ENCODE measurements at regions not wholly inside any gene's neighbourhood (a gene's known extent, or its start where the extent isn't known, plus 50 kb on each side); places are given as distances from the start of the nearest gene placed in this dataset.

DNA sequence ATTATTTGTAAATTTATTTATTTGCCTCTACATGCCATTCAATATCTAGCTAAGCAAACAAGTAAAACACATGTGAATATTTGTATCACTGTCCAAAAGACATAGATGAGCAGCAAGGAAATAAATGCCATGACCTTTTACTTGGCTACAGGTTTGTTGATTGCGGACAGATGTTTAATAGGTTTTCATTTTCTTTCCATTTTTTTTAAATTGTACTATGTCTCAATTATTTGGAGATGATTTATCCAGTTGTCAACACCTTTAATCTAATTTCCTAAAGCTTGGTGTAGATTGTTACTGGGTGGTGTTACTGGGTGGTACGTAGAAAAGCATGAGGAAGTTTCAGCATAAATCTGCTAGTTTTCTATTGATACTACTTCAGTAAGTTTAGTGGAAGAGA lies 560.6 kb upstream of the SPRY2 start (continued):
- TF ChIP-seq, protein P1, sequence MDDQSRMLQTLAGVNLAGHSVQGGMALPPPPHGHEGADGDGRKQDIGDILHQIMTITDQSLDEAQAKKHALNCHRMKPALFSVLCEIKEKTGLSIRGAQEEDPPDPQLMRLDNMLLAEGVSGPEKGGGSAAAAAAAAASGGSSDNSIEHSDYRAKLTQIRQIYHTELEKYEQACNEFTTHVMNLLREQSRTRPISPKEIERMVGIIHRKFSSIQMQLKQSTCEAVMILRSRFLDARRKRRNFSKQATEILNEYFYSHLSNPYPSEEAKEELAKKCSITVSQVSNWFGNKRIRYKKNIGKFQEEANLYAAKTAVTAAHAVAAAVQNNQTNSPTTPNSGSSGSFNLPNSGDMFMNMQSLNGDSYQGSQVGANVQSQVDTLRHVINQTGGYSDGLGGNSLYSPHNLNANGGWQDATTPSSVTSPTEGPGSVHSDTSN (IDR thresholded peaks at IDR 0.05; ENCODE audit: insufficient replicate concordance, low read depth, low read length) = no peak
- no peak for TF ChIP-seq POU2F2 (IDR thresholded peaks at IDR 0.05; ENCODE audit: borderline replicate concordance, low read depth, low read length)
- no peak for TF ChIP-seq IKZF2 (IDR thresholded peaks at IDR 0.05)
- TF ChIP-seq BHLHE40 (IDR thresholded peaks at IDR 0.05; ENCODE audit: borderline replicate concordance in 1 of 2, low read depth in 2 of 2, low read length in 1 of 2) = no peak
- TF ChIP-seq RUNX3 (IDR thresholded peaks at IDR 0.05; ENCODE audit: low read length) = no peak
- TF ChIP-seq CHD4 (IDR thresholded peaks at IDR 0.05) = no peak

- Histone ChIP-seq H4K20me1 (ENCODE audit: control insufficient read depth, insufficient read depth) (no peaks in the 10 kb centered on the region), H3K4me3 (no peak overlapping the region), H3K4me2 (ENCODE audit: control insufficient read depth, insufficient read depth) (no peak overlapping the region), H2AFZ (ENCODE audit: control insufficient read depth, low read depth, low read length) (no peak overlapping the region), H3K36me3 (ENCODE audit: control insufficient read depth in 2 of 2, insufficient read depth in 2 of 2, low read length in 1 of 2) (no peaks in the 10 kb centered on the region), H3K4me1 (ENCODE audit: control insufficient read depth, insufficient read depth, low read length) (no peaks in the 10 kb centered on the region), H3K9me3 (replicated peaks; ENCODE audit: control insufficient read depth, insufficient read depth, low read length) (no peaks in the 10 kb centered on the region), H3K27me3 (replicated peaks in 1 of 2; ENCODE audit: control insufficient read depth in 2 of 2, insufficient read depth in 2 of 2, low read length in 1 of 2) (no peaks in the 10 kb centered on the region), H3K79me2 (ENCODE audit: control insufficient read depth, insufficient read depth, low read length) (no peaks in the 10 kb centered on the region), H3K27ac (ENCODE audit: control insufficient read depth, insufficient read depth) (no peak overlapping the region), H3K9ac (ENCODE audit: control insufficient read depth, insufficient read depth, low read length) (no peak overlapping the region)
- FAIRE-seq (no peak), DNase-seq (ENCODE audit: low read depth, low spot score) (no peak), ATAC-seq (no peak)
- ChIA-PET POLR2A (interaction anchor here (1.5 kb wide), 1 partner anchor 12 kb away, joined by 6 read pairs; no protein-coding TSS in a partner anchor), SMC1A (ENCODE audit: uncharacterized antibody, unreplicated experiment) (interaction anchor here (1.1 to 1.6 kb wide), 3 partner anchors 9 to 110 kb away, joined by 3 read pairs; no protein-coding TSS in a partner anchor), RAD21 (ENCODE audit: unreplicated experiment) (interaction anchor here (1.4 kb wide), 1 partner anchor 117 kb away, joined by 3 read pairs; no protein-coding TSS in a partner anchor), CTCF (interaction anchor here (1.5 to 1.7 kb wide), 2 partner anchors 9 to 45 kb away, joined by 3 to 4 read pairs; no protein-coding TSS in a partner anchor)
- intact Hi-C loops (cut with micrococcal nuclease; ENCODE audit: unreplicated experiment) (no loop called here), in situ Hi-C loops (cut with MboI) (no loop called here)
- WGBS (ENCODE audit: insufficient coverage, insufficient replicate concordance, low lambda C conversion rate, missing lambda C conversion rate) = 39% methylated on average over 6 of the region's 6 CpGs
- BruUV-seq (replicated peaks) = no TSS peak
- TF ChIP-seq MXI1 (IDR thresholded peaks at IDR 0.05; ENCODE audit: low read depth, low read length) = no peak
- TF ChIP-seq, protein P2, sequence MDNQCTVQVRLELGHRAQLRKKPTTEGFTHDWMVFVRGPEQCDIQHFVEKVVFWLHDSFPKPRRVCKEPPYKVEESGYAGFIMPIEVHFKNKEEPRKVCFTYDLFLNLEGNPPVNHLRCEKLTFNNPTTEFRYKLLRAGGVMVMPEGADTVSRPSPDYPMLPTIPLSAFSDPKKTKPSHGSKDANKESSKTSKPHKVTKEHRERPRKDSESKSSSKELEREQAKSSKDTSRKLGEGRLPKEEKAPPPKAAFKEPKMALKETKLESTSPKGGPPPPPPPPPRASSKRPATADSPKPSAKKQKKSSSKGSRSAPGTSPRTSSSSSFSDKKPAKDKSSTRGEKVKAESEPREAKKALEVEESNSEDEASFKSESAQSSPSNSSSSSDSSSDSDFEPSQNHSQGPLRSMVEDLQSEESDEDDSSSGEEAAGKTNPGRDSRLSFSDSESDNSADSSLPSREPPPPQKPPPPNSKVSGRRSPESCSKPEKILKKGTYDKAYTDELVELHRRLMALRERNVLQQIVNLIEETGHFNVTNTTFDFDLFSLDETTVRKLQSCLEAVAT (IDR thresholded peaks at IDR 0.05) = no peak
- TF ChIP-seq ESRRA (IDR thresholded peaks at IDR 0.05; ENCODE audit: low read length) = no peak
- TF ChIP-seq MEF2A (IDR thresholded peaks at IDR 0.05; ENCODE audit: insufficient read depth, low read depth, low read length) = no peak
- no peak for TF ChIP-seq CBX5 (IDR thresholded peaks at IDR 0.05; ENCODE audit: low read depth)
- no peak for TF ChIP-seq BACH1 (IDR thresholded peaks at IDR 0.05; ENCODE audit: borderline replicate concordance)
- no peak for TF ChIP-seq EGR1 (IDR thresholded peaks at IDR 0.05; ENCODE audit: borderline replicate concordance in 1 of 2, low read depth in 2 of 2, low read length in 2 of 2)
Observed at GRCh38 chr13:80901111-80901510, 560.2 kb upstream of the SPRY2 start.

All from GM12878 (cell line).